NCI-H1105 treated with DMSO at 0.1 percent for 48 hours (cell line): ENCODE measurements at regions not wholly inside any gene's neighbourhood (a gene's known extent, or its start where the extent isn't known, plus 50 kb on each side); places are given as distances from the start of the nearest gene placed in this dataset.
A peak's percentile ranks its signal among the peaks of the same experiment; 100 is the strongest.

Source experiments
- DNase-seq: peaks from one replicate; lab custom pipeline; 2025; lab: John Stamatoyannopoulos, UW

DNA sequence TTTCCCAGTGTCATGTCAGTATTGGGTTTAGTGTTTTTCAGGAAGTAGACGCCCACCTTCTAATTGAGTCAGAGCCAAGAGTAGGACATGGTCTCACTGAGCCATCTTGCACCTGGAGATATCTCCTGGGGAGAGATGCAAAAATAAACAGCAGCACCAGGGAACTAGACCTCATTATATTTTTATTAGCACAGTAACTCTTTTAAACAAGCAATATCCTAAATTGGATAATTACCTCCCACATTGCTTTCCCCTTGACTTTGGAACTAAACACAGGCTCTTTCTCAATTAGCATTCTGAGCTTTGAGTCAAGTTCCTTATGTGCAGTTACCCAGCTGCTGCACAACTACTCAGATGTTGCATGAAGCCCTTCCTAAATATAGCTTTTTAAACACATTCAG, 175.4 kb downstream of the IBTK start:
- DNase-seq: peak; percentile 99

DNA sequence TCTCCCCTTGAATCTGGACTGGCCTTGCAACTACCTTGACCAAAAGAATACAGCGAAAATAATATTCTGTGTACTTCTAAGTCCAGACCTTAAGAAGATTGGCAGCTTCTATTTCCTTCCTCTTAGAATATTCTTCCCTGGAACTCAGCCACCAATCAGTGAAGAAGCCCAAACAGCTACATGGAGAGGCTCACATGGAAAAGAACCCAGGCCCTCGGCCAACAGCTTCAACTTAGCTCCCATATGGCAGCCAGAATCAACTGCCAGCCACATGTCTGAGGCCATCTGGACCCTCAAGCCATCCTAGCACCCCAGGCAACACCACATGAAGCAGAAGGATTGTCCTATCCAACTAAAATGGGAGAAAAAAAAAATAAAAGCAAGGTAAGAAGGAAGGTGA, 178.8 kb downstream of the IBTK start:
- DNase-seq: no peak

DNA sequence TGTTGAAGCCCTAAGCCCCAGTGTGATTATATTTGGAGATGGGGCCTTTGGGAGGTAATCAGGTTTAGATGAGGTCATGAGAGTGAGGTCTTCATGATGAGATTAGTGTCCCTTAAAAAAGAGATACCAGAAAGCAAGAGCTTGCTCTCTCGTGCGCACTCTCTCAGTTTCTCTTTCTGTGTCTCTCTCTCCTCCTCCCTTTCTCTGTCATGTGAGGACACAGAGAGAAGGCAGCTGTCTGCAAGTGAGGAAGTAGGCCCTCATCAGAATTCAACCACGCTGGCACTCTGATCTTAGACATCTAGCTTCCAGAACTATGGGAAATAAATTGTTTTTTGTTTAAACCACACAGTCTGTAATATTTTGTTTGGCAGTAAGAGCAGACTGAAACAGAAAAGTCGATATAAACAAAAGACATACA, 180.5 kb downstream of the IBTK start:
- no peak for DNase-seq

DNA sequence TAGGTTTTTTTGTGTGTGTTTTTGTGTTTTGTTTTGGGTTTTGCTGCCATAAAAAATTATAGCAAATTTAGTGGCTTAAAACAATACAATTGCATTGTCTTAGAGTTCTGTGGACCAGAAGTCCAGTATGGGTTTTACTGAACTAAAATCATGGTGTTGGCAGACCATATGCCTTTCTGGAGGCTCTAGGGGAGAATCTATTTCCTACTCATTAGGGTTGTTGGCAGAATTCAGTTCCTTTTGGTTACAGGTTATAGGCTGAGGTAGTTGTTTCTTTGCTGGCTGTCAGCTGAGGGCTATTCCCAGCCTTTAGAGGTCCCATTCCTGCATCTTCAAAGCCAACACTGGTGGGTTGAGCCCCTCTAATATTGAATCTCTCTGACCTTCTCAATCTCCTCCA, 181.3 kb downstream of the IBTK start:
- no peak for DNase-seq

DNA sequence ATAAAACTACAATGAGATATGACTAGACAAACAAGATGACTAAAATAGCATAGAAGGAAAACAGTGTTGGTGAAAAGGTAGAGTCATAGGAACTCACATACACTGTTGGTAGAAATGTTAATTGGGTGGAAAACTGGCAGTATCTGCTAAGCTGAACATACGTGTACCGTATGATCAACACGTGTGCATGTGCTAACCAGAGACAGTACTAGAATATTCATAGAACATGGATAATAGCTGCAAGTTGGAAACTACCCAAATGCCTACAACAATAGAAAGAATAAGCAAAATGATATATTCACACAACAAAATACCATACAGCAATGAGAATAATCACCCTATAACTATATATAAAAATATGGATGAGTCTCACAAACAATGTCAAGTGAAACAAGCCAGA, 184.0 kb downstream of the IBTK start:
- DNase-seq: no peak

DNA sequence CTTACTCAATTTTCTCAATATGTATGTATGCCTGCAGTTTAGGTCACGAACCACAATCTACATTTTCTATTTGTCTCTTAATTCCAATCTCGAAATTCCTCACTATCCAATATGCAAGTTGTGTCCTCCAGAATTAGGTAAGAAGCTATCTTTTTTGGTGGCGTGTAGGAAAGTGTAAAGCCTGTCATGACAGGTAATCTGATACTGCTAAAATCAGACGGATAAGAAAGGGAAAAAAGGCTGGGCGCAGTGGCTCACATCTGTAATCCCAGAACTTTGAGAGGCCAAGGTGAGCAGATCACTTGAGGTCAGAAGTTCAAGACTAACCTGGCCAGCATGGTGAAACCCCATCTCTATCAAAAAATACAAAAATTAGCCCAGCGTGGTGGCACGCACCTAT, 185.3 kb downstream of the IBTK start:
- DNase-seq: no peak

DNA sequence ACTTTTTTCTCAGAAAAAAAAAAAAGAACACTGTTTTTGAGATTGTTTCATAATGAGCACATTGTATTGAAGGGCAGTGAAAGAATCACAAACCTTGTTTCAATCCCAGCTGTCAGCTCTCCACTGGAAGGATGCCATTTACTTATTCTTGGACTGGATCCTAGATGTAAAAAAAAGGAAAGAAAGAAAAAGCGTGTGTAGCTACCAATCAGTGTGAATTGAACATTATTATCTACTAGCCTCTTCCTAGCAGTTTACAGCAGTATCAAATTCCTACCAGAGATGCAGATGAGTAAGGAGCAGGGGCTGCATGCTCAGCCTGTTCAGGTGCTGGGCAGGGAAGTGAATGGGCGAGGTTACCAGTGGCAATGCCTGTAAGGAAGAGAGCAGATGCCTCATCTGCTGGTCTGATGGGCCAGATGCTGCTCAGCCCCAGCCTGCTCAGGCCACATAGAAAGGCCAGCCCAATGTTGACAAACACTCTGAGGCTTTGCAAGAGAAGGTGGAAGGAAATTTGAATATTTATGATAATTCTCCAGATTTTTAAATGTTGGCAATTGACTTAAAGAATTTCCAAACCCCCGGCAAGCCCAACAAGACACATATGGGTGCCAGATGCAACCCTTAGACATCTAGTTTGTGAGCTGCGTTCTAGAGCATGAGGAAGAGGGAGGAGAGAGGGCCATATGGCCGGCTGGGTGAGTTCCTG, 189.5 kb downstream of the IBTK start:
- peak; percentile 98 for DNase-seq

DNA sequence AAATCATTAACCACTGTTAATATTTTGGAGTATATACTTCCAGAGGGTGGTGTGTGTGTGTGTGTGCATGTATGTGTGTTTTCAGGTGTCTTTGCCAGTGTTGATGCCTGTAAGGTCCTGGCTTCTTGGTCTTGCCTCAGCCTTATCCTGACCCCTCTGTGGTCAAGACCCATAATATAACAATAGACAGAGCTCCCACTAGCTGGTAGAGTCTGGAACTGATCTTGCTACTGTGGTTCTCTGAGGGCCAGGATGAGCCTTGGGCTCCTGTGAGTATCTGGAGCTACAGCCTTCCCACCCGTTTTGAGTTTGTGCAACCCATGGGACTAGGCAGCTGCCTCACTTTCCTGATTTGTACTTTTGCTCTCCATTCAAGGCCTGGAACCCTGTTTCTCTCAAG, 191.0 kb downstream of the IBTK start:
- DNase-seq: no peak

DNA sequence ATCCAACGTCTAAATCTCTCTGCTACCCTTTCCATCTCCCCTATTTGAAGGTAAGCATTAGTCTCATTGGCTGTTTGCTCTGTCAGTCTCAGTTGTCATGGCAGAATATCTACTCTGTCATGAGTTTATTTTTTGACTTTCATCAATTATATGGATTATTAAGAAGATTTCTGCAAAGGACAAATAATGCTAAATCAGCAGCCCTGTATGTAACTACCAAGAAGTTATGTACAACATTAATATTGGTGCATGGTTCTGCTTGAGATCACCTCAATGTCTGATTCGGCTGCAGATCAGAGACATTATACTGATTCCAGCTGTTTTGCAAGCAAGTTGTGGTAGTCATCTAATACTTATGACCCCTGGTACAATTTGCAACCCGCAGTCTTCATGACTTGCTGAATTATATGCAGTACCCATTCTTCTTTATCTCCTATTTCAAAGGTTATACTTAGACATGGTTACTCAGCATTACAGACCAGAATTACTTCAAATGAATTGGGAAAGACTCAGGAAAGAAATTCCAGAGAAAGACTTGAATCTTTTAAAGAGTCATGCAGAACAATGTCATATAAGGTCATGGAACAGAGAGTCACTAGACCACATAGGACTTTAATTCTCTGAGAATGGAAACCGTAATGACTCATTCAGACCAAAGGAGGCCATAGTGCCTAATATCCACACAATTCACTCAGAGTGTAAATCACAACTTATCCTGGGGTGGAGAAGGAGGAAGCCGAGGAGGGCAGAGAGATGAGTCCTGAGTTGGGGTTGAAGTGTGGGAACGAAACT, 201.4 kb downstream of the IBTK start:
- DNase-seq: no peak

DNA sequence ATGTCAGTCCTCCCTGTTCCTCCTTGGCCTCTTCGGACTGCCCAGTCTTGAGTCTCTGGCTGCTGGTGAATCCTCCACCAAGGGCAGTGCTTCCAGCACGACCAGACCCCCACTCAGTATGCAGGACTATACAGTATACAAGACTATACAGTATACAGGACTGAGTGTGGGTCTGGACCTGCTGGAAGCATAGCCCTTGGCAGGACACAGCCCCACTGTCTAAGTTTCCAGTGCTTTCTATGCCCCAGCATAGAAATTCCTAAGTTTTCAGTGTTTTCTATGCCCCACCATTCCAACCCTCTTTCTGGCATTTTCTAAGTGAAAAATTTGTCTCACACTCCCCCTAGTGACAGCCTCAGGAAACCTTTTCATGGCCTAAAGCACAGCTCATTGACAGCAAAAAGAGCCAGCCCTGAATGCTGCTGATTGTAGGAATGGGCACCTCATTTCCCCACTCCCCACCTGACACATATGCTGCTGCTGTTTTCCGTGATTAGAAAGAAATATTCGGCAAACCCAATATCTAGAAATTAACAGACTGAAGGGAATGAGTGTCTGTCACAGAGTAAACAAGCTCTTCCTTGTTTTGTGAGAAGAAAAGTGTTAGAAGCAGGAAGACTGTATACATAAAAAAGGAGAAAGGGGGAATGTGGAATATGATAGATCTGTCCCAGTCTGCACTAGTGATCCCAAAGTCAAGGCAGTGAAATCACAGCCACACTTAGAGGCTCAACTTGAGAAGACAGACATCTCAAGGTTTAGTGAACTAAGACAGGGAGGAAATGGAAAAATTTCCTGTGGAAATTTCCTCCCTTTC, 206.9 kb downstream of the IBTK start:
- peak; percentile 41 for DNase-seq

DNA sequence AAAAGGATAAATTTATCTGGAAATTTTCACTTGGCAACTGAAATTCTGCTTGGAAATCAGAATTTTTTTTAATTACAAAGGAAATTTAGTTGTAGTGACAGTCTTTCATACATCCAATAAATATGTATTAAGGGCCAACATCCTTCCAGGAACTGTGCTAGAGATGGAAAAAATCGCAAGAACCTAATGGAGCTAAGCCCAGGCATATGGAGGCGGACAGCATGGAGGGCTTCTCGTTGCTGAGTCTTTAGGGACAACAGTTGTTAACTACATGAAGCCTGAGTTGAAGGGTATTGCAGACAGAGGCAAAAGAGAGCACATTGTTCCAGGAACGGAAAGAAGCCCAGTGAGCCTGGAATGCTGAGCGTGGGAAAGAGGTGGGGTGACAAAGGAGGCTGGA, 208.9 kb downstream of the IBTK start:
- no peak for DNase-seq

DNA sequence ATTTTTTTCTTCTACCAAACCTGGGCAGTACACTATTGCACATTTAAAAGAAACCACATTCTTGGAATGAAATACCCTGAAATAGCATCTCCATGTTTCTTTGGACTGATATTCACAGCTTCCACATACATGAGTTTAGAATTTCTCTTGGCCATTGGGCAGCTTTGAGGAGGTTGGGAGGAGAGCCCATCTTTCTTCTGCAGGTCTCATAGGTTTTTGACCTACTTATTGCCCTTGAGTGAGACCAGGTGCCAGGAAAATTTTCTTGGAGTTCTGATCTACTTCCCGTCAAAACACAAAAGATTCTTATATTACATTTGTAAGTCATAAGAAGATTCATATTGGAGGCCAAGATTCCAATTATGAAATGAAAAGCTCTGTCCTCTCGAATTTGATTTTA, 212.0 kb downstream of the IBTK start:
- DNase-seq: no peak

DNA sequence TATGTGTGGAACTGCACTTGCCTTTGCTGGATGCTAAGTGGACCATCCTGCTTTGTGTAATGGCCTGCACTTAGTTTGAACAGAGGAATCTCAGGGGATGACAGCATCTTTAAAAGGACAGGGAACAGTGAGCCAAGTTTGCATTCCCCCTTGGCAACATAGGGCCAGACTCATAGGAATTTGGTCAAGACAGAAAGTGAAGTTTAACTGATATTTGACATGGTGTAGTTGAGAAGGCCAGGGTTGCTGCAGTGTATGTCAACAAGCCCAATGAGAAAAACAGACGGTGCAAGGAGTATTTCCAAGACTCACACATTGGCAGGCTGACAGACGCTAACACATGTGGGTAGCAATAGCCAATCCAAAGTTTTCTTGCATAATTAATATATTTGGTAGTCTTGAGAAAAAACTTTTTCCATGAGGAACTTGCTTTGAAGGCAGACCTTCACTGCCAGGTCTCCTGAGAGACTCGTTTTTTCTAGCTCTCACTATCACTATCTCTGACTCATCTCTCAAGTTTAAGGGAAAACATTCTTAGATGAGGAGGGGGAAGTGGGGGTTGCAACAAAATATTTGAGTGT, 213.8 kb downstream of the IBTK start:
- no peak for DNase-seq

DNA sequence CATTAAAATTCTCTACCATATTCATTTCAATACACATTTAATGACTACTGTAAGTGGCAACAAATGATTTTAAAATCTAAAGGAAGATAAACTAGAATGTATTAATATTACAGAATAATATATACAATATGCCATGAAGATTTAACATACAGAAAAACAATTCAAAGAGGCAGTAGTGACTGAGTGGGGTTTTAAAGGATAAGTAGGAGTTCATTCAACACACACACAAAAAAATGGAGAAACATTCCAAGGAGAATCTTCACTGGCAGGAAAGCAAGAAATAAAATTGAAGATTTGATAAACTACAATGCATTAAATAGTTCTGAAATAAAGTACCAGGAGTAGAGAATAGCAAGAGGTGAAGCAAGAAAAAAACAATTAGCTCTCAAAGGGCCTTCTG, 215.1 kb downstream of the IBTK start:
- no peak for DNase-seq

DNA sequence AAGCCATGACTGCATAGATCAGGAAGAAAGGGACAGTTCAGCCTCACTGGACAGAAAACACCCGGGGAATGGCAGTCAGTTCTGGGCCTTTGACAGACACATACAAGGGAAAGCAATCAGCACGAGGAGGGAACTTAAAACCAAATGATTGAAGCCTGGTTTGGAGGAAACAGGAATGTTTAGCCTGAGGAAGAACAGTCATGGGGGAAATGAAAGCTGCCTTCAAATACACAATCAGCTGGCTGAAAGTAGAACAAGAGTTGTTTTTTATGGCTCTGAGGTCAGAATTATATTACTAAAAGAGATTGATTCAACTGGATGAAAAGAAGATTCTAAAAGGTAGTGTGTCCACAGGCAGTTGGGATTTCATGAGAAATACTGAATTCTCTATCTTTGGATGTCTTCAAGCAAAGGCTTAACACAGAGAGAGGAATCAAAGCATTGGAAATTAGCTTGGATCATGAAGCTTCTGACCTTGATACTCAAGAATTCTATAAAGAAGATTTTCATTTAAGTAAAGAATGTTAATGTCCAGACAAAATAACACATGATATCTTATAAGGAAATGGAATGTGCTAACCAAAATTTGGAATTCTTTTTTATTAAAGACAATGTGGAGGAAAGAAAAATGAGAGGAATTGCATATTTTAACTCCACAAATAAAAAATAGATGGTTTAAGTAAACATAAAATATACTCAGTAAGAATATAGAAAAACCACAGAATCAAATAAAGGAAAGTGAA, 216.6 kb downstream of the IBTK start:
- DNase-seq: no peak

DNA sequence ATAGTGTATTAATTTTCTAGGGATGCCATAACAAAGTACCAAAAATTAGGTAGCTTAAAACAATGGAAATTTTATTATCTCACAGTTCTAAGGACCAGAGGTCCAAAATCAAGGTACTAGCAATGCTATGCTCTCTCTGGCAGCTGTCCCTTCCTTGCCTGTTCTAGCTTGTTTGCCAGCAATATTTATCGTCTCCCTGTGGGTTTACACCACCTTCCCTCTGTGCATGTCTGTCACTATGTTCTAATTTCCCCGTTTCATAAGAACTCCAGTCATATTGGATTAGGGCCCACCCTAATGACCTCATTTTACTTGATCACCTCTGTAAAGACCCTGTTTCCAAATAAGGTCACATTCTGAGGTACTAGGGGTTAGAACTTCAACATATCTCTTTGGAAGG, 217.2 kb downstream of the IBTK start:
- peak; percentile 5 for DNase-seq

DNA sequence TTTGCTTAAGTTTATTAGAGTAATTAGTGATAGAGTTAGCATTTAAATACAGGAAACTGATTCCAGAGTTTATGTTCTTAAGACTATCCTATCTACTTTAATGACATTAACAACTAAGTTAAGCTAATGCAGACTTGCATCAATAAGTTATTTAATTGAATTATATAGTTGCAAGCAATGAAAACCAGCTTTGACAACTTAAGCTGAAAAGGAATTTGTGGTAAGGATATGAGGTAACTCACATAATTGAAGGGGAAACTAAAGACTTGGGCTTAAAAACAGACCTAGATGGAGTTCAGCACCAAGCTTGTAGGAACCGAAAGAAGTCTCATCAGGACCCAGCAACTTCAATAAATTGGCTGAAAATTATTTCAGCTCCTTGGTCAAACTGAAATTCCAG, 222.3 kb downstream of the IBTK start:
- DNase-seq: no peak

DNA sequence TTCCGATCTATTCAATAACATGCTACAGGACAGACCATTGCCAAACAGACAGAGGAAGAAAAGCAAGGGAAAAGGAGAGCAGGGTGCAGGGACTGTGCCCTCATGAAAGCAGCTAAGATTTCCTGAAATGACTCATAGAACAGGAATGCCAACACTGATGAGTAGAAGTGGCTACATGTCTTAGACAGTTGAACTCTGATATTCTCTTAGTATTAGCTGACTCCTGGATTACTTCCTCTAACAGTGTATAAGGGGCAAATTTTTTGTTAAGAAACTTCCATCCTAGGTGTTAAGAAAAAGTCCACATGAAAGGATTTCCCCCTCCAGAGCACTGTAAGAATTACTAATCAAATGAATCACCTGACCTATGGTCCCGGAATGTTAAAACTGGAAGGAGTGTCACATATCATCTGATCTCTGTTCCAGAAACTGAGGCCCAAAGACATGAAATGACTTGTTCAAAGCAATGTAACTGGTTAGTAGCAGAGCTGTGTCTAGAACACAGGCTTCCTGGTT, 224.9 kb downstream of the IBTK start:
- DNase-seq: no peak

DNA sequence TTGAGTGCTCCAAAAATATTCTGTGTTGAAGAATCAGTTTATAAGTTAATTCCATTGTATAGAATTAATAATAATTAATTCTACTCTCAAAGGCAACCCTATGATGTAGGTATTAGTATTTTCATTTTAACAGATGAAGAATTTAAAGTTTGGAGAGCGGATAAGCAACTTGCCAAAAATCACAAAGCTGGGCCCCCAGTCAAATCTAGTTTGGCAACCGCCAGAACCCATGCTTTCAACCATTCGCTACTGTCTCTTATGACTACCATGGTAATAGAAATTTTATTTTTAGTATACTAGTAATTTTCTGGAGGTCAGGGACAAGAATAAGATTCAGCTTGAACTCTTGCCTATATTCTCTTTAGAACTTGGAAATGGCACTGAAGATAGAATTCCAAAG, 229.8 kb downstream of the IBTK start:
- DNase-seq: no peak

DNA sequence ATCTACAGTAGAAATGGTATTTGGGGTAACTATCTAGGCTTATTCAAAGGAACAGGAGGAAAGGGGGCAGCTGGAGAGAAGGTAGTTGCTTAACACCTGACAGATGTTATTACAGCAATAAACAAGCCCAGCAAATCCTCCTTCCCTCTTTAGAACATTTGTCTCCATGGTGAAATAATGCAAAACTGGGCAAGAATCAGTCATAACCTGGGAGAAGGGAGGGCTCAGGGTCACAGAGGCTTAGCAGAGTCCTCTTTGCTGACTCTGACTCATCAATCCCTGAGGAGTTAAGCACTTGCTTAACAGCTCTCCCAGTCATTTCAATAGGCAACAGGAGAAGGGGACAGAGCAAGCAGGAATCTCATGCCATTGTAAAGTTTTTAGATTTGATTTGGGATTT, 230.3 kb downstream of the IBTK start:
- DNase-seq: no peak

DNA sequence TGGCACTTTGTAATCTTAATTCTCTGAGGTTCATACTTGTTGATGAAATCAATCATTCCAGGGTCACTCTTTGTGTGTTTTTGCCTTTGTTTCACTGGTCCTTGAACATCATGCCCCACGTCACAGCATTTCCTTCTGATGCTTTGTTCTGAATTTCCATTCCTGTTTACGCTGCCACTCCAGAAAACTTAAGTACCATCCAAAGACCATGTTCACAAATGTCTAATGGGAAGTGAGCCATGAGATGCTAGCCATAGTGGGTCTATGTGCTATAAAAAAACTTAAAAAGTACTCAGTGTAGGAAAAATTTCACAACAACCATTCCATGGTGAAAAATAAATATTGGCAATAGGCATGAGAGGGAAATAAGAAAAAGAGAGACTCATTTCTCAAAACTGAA, 232.0 kb downstream of the IBTK start:
- DNase-seq: no peak

DNA sequence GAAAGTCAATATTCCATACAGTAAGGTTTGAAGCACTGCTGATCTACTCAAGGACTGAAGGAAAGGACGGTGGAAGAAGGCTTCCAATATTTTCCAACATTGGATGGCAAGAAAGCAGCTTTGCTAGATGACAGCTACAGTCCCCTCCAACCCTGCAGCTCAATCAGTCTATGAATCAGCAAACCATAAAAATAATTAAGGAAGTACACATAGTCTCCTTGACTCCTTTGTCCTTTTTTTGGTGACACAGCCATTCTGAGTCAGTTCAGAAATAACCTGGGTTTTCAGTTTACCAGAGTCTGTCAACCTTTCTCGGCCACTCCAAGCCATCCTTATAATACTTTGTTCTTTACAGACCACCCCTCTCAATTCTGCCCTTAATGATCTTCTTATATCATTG, 232.5 kb downstream of the IBTK start:
- no peak for DNase-seq
